Right lobe of liver (tissue), 4 donors: ENCODE measurements at regions not wholly inside any gene's neighbourhood (a gene's known extent, or its start where the extent isn't known, plus 50 kb on each side); places are given as distances from the start of the nearest gene placed in this dataset.

Experiments
- POLR2A ChIP-seq: fragments of 450-650 bp; IDR thresholded peaks from one replicate; pipeline ENCODE4 v1.6.1; 2017; ENCODE audit warnings: antibody characterized with exemption, mild to moderate bottlenecking
- TF ChIP-seq, protein P1 (sequence below), 4 donors: fragments of 200-600 bp in 3 of 4; fragments of 450-650 bp in 1 of 4; IDR thresholded peaks; one replicate each; pipeline versions ENCODE4 v1.5.1 to v1.8.0; 2016 to 2022; ENCODE audit warnings: antibody characterized with exemption in 4 of 4, mild to moderate bottlenecking in 2 of 4
- donor health status: DM: no; HTN: no; CAD: no.
- donor health status: DM: no; HTN: no; CAD: no.
- donor health status: DM: no; HTN: yes; CAD: no.

DNA sequence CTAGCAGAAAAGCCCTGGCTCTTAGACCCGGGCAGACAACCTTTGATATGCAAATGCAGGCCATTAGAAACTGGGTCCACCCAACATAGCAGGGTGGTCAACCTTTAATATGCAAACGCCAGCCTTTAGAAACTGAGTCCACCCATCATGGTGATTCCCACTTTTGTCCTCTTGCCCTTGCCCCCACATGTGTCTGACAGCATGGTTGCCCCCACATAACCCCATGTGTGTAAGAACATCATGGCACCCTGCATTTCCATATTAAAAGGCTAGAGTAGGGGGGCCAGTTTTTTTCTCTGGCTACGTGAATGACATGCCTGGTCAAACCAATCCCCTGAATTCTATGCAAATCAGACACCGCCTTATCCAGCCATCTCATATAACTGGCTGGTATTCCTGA is 273.2 kb upstream of the PRDM9 start:
- TF ChIP-seq, protein P1, sequence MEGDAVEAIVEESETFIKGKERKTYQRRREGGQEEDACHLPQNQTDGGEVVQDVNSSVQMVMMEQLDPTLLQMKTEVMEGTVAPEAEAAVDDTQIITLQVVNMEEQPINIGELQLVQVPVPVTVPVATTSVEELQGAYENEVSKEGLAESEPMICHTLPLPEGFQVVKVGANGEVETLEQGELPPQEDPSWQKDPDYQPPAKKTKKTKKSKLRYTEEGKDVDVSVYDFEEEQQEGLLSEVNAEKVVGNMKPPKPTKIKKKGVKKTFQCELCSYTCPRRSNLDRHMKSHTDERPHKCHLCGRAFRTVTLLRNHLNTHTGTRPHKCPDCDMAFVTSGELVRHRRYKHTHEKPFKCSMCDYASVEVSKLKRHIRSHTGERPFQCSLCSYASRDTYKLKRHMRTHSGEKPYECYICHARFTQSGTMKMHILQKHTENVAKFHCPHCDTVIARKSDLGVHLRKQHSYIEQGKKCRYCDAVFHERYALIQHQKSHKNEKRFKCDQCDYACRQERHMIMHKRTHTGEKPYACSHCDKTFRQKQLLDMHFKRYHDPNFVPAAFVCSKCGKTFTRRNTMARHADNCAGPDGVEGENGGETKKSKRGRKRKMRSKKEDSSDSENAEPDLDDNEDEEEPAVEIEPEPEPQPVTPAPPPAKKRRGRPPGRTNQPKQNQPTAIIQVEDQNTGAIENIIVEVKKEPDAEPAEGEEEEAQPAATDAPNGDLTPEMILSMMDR (IDR thresholded peaks at IDR 0.05), result no peak
- TF ChIP-seq POLR2A, result no peak
